GM21619 (cell line): ENCODE measurements at regions not wholly inside any gene's neighbourhood (a gene's known extent, or its start where the extent isn't known, plus 50 kb on each side); places are given as distances from the start of the nearest gene placed in this dataset.

Experiments used
- ATAC-seq: cut with Tn5 transposase; IDR thresholded peaks from one replicate; pipeline ENCODE4 v1.9.1; 2021; ENCODE audit not compliant: unreplicated experiment

- ATAC-seq = no peak
Measured at GRCh38 chr1:106608841-106609240, 447.6 kb upstream of the PRMT6 start.

- no peak for ATAC-seq
Measured at GRCh38 chr1:106613068-106613467, 443.4 kb upstream of the PRMT6 start.

GRCh38 chr1:106613861-106614260 lies 442.6 kb upstream of the PRMT6 start:
- no peak for ATAC-seq

GRCh38 chr1:106615473-106615872 lies 441.0 kb upstream of the PRMT6 start:
- ATAC-seq = no peak

GRCh38 chr1:106619080-106619826 lies 437.2 kb upstream of the PRMT6 start:
- no peak for ATAC-seq

- ATAC-seq = no peak
Measured at GRCh38 chr1:106619827-106620134, 436.7 kb upstream of the PRMT6 start.

- no peak for ATAC-seq
Measured at GRCh38 chr1:106620521-106620954, 435.9 kb upstream of the PRMT6 start.

- ATAC-seq = no peak
Measured at GRCh38 chr1:106621853-106622252, 434.6 kb upstream of the PRMT6 start.

GRCh38 chr1:106637566-106637965 lies 418.9 kb upstream of the PRMT6 start:
- ATAC-seq = no peak

- ATAC-seq = no peak
Measured at GRCh38 chr1:106646261-106646784, 410.2 kb upstream of the PRMT6 start.

- ATAC-seq = no peak
Measured at GRCh38 chr1:106646816-106647215, 409.7 kb upstream of the PRMT6 start.

GRCh38 chr1:106651028-106651762 lies 405.3 kb upstream of the PRMT6 start:
- no peak for ATAC-seq

GRCh38 chr1:106659490-106660244 lies 396.8 kb upstream of the PRMT6 start:
- no peak for ATAC-seq

- ATAC-seq = no peak
Measured at GRCh38 chr1:106675558-106675957, 380.9 kb upstream of the PRMT6 start.

GRCh38 chr1:106676021-106676420 lies 380.5 kb upstream of the PRMT6 start:
- no peak for ATAC-seq

- ATAC-seq = no peak
Measured at GRCh38 chr1:106677181-106677580, 379.3 kb upstream of the PRMT6 start.

GRCh38 chr1:106677721-106678120 lies 378.8 kb upstream of the PRMT6 start:
- no peak for ATAC-seq

GRCh38 chr1:106678279-106679050 lies 378.0 kb upstream of the PRMT6 start:
- no peak for ATAC-seq

GRCh38 chr1:106680216-106680615 lies 376.3 kb upstream of the PRMT6 start:
- no peak for ATAC-seq

- ATAC-seq = no peak
Measured at GRCh38 chr1:106680776-106681344, 375.6 kb upstream of the PRMT6 start.
